H9 (cell line): ENCODE measurements at regions not wholly inside any gene's neighbourhood (a gene's known extent, or its start where the extent isn't known, plus 50 kb on each side); places are given as distances from the start of the nearest gene placed in this dataset.

ENCODE experiments used
- DNase-seq: peaks from one replicate; pipeline ENCODE4 v3.0.0-alpha.2; 2017
- H2AFZ ChIP-seq: one replicate; pipeline ENCODE4 v1.6.1; 2013; ENCODE audit warnings: mild to moderate bottlenecking, low read length, control low read depth, moderate library complexity
- H2AK5ac ChIP-seq: 2 replicates; pipeline ENCODE4 v1.6.1; 2013; ENCODE audit warnings: low read length, control low read depth, mixed read lengths; ENCODE audit not compliant: insufficient read length
- H2BK120ac ChIP-seq: one replicate; pipeline ENCODE4 v1.6.1; 2013; ENCODE audit warnings: low read depth, mild to moderate bottlenecking, low read length, control low read depth, inconsistent platforms; ENCODE audit not compliant: poor library complexity, severe bottlenecking
- H2BK12ac ChIP-seq: 2 replicates; pipeline ENCODE4 v1.6.1; 2013; ENCODE audit warnings: low read length, control low read depth, mixed read lengths, low read depth; ENCODE audit not compliant: insufficient read length
- H2BK15ac ChIP-seq: 2 replicates; pipeline ENCODE4 v1.6.1; 2013; ENCODE audit warnings: low read depth, low read length, control low read depth
- H2BK20ac ChIP-seq: one replicate; pipeline ENCODE4 v1.6.1; 2013; ENCODE audit warnings: low read depth, mild to moderate bottlenecking, low read length, control low read depth, inconsistent platforms; ENCODE audit not compliant: poor library complexity, severe bottlenecking
- H2BK5ac ChIP-seq: 2 replicates; pipeline ENCODE4 v1.6.1; 2013; ENCODE audit warnings: low read length, control low read depth, mixed read lengths; ENCODE audit not compliant: insufficient read length
- H3K14ac ChIP-seq: 2 replicates; pipeline ENCODE4 v1.6.1; 2013; ENCODE audit warnings: low read length, control low read depth; ENCODE audit not compliant: insufficient read depth
- H3K18ac ChIP-seq: 2 replicates; pipeline ENCODE4 v1.6.1; 2013; ENCODE audit warnings: low read depth, mild to moderate bottlenecking, mixed read lengths, low read length, control low read depth; ENCODE audit not compliant: insufficient read length
- H3K23ac ChIP-seq: 2 replicates; pipeline ENCODE4 v1.6.1; 2013; ENCODE audit warnings: low read length, control low read depth, mixed read lengths, low read depth; ENCODE audit not compliant: insufficient read length
- H3K23me2 ChIP-seq: 2 replicates; pipeline ENCODE4 v1.6.1; 2013; ENCODE audit warnings: low read depth, mild to moderate bottlenecking, mixed read lengths, low read length, control low read depth; ENCODE audit not compliant: insufficient read length, poor library complexity, severe bottlenecking
- H3K27ac ChIP-seq: 2 replicates; pipeline ENCODE4 v1.5.1; 2013; ENCODE audit warnings: low read length, control low read depth, mixed read lengths, low read depth; ENCODE audit not compliant: insufficient read length
- H3K27me3 ChIP-seq: 2 replicates; pipeline ENCODE4 v1.6.1; 2013; ENCODE audit warnings: low read length, control low read depth, inconsistent platforms; ENCODE audit not compliant: insufficient read depth
- H3K4ac ChIP-seq: 2 replicates; pipeline ENCODE4 v1.6.1; 2013; ENCODE audit warnings: low read depth, mild to moderate bottlenecking, control low read depth, inconsistent platforms, low read length, moderate library complexity
- H3K4me1 ChIP-seq: 2 replicates; pipeline ENCODE4 v1.6.1; 2013; ENCODE audit warnings: low read length, control low read depth, inconsistent platforms; ENCODE audit not compliant: insufficient read depth
- H3K4me2 ChIP-seq: 2 replicates; pipeline ENCODE4 v1.6.1; 2013; ENCODE audit warnings: low read length, control low read depth, mixed read lengths; ENCODE audit not compliant: insufficient read length, insufficient read depth
- H3K56ac ChIP-seq: 2 replicates; pipeline ENCODE4 v1.6.1; 2013; ENCODE audit warnings: low read depth, mild to moderate bottlenecking, mixed read lengths, low read length, control low read depth; ENCODE audit not compliant: insufficient read length
- H3K79me1 ChIP-seq: 2 replicates; pipeline ENCODE4 v1.6.1; 2013; ENCODE audit warnings: low read depth, mild to moderate bottlenecking, moderate library complexity, low read length, control low read depth, inconsistent platforms; ENCODE audit not compliant: insufficient read depth, poor library complexity, severe bottlenecking
- H3K79me2 ChIP-seq: 2 replicates; pipeline ENCODE4 v1.6.1; 2013; ENCODE audit warnings: low read length, control low read depth, inconsistent platforms; ENCODE audit not compliant: insufficient read depth
- H3K9ac ChIP-seq: 2 replicates; pipeline ENCODE4 v1.6.1; 2013; ENCODE audit warnings: low read length, control low read depth, mixed read lengths; ENCODE audit not compliant: insufficient read length; ENCODE audit errors: extremely low read depth
- H3K9me3 ChIP-seq: one replicate; pipeline ENCODE4 v1.6.1; 2013; ENCODE audit warnings: low read depth, low read length, inconsistent platforms; ENCODE audit not compliant: control insufficient read depth
- H3T11ph ChIP-seq: one replicate; pipeline ENCODE4 v1.6.1; 2013; ENCODE audit warnings: mild to moderate bottlenecking, low read length, control low read depth, inconsistent platforms
- H4K20me1 ChIP-seq: one replicate; pipeline ENCODE4 v1.6.1; 2013; ENCODE audit not compliant: control insufficient read depth, insufficient read length, insufficient read depth
- H4K5ac ChIP-seq: 2 replicates; pipeline ENCODE4 v1.6.1; 2013; ENCODE audit warnings: low read depth, mild to moderate bottlenecking, mixed read lengths, low read length, control low read depth; ENCODE audit not compliant: insufficient read length
- H4K8ac ChIP-seq: replicated peaks from 2 replicates; pipeline ENCODE4 v1.6.1; 2013; ENCODE audit warnings: low read length, control low read depth, mixed read lengths, low read depth; ENCODE audit not compliant: insufficient read length
- H4K91ac ChIP-seq: 2 replicates; pipeline ENCODE4 v1.6.1; 2013; ENCODE audit warnings: low read depth, mild to moderate bottlenecking, moderate library complexity, mixed read lengths, low read length, control low read depth; ENCODE audit not compliant: insufficient read length
- H3K27ac Mint-ChIP-seq, 3 experiments: 2 replicates in 2 of 3; 3 replicates in 1 of 3; pipeline ENCODE4 v1.8.0; 2020 to 2021; ENCODE audit warnings: mixed read lengths in 3 of 3, mild to moderate bottlenecking in 1 of 3, moderate library complexity in 1 of 3
- H3K27me3 Mint-ChIP-seq: 2 replicates; pipeline ENCODE4 v1.8.0; 2021; ENCODE audit warnings: low read depth, mild to moderate bottlenecking, moderate library complexity, mixed read lengths
- H3K36me3 Mint-ChIP-seq, 3 experiments: 2 replicates in 2 of 3; 3 replicates in 1 of 3; pipeline ENCODE4 v1.8.0; 2020 to 2021; ENCODE audit warnings: low read depth in 3 of 3, mixed read lengths in 3 of 3; ENCODE audit not compliant: insufficient read depth in 1 of 3
- H3K4me1 Mint-ChIP-seq, 2 experiments: 2 replicates each; pipeline ENCODE4 v1.8.0; 2020; ENCODE audit warnings: mixed read lengths in 2 of 2
- H3K4me3 Mint-ChIP-seq, 2 experiments: 2 replicates in 1 of 2; 3 replicates in 1 of 2; pipeline ENCODE4 v1.8.0; 2020 to 2021; ENCODE audit warnings: mild to moderate bottlenecking in 2 of 2, mixed read lengths in 2 of 2, moderate library complexity in 1 of 2
- H3K9me3 Mint-ChIP-seq, 2 experiments: 2 replicates in 1 of 2; 3 replicates in 1 of 2; pipeline ENCODE4 v1.8.0; 2020; ENCODE audit warnings: mild to moderate bottlenecking in 2 of 2, mixed read lengths in 2 of 2, moderate library complexity in 1 of 2
- CTCF ChIP-seq: fragments of 200-600 bp; sonication (generic); conservative IDR thresholded peaks from 3 replicates; pipeline ENCODE4 v1.8.0; 2021; ENCODE audit warnings: antibody characterized with exemption, mild to moderate bottlenecking
- WGBS: extraction: QIAGEN DNeasy Blood & Tissue Kit; methylation state at CpG from one replicate; pipeline ENCODE4 v1.1.7; 2013; ENCODE audit warnings: missing lambda C conversion rate, low lambda C conversion rate, mixed read lengths; ENCODE audit not compliant: insufficient read length; ENCODE audit errors: extremely low coverage; 5-methylcytosine and 5-hydroxymethylcytosine counted together

GRCh38 chr10:25808372-25808771, 125.7 kb upstream of the MYO3A start:
- no peaks in the 10 kb centered on the region for H3K79me2 ChIP-seq
- H3K18ac ChIP-seq = no peak overlapping the region
- H3K9ac ChIP-seq = no peak overlapping the region
- H2AK5ac ChIP-seq = no peak overlapping the region
- no peaks in the 10 kb centered on the region for H3K9me3 ChIP-seq
- TF ChIP-seq CTCF = no peak
- H2BK12ac ChIP-seq = no peak overlapping the region
- Mint-ChIP-seq H3K9me3 (no peaks in the 10 kb centered on the region), H3K4me1 (peaks cover 3 to 4% of the 10 kb centered on the region in 2 experiments; a peak in 3 of 4 replicates), H3K36me3 (no peaks in the 10 kb centered on the region), H3K27me3 (no peaks in the 10 kb centered on the region), H3K27ac (no peak overlapping the region), H3K4me3 (no peak overlapping the region)
- no peak overlapping the region for H3K14ac ChIP-seq
- no peaks in the 10 kb centered on the region for H4K20me1 ChIP-seq
- no peak overlapping the region for H4K5ac ChIP-seq
- H2BK5ac ChIP-seq = no peak overlapping the region
- H4K91ac ChIP-seq = no peak overlapping the region
- H3K27me3 ChIP-seq = no peaks in the 10 kb centered on the region
- no peak overlapping the region for H3T11ph ChIP-seq
- no peak overlapping the region for H2BK15ac ChIP-seq
- H3K4me1 ChIP-seq = no peaks in the 10 kb centered on the region; the same call in 1 of the 2 replicates
- no CpG with 5 or more reads among the region's 5 CpGs for WGBS
- H2BK120ac ChIP-seq = no peak overlapping the region
- no peak overlapping the region for H4K8ac ChIP-seq
- H3K27ac ChIP-seq = no peak overlapping the region
- H2AFZ ChIP-seq = no peak overlapping the region
- no peak overlapping the region for H3K23ac ChIP-seq
- no peak for DNase-seq
- H3K56ac ChIP-seq = no peak overlapping the region
- H2BK20ac ChIP-seq = no peak overlapping the region
- H3K4ac ChIP-seq = no peak overlapping the region
- H3K79me1 ChIP-seq = no peaks in the 10 kb centered on the region
- H3K4me2 ChIP-seq = no peak overlapping the region
- H3K23me2 ChIP-seq = no peaks in the 10 kb centered on the region
